RCC 7860 (cell line): ENCODE measurements at regions not wholly inside any gene's neighbourhood (a gene's known extent, or its start where the extent isn't known, plus 50 kb on each side); places are given as distances from the start of the nearest gene placed in this dataset.

ENCODE experiments used
- DNase-seq: peaks from one replicate; pipeline ENCODE4 v3.0.0-alpha.2; 2015; ENCODE audit warnings: low spot score
- FAIRE-seq: peaks from 2 replicates; lab custom pipeline; 2012; peaks lifted over from hg19 to GRCh38; lab: Jason Lieb, UNC

DNA sequence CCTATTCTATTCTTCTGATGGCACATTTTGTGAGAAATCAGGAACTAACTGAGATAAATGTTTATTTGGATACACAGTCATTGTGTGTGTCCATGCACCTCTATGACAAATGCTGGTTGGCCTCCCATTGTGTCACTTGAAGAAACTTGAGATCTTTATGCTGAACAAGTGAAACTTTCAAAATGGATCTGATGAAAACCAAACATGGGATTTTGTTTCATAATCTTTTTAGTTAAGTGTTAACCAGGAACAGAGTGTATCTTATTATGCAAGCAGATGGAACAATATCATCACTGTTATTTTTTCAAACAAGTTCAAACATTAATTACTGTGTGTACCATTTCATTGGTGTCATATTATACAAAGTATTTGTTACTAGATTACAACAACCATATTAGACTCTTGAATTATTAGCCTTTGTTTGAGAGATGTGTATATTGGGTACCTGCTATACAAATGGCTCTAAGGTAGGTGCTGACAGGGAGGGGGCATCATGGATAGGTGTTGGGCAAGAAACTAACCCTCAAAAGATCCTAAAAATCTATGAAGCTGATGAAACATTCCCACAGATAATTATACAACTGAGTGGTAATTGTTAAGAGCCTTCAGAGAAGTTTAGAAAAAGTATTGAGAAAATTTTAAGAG is 159.8 kb downstream of the PALM2AKAP2 start:
- FAIRE-seq, result no peak
- DNase-seq, result no peak

GRCh38 chr9:109940561-109940960 is 160.6 kb downstream of the PALM2AKAP2 start:
- DNase-seq (no peak), FAIRE-seq (no peak)

DNA sequence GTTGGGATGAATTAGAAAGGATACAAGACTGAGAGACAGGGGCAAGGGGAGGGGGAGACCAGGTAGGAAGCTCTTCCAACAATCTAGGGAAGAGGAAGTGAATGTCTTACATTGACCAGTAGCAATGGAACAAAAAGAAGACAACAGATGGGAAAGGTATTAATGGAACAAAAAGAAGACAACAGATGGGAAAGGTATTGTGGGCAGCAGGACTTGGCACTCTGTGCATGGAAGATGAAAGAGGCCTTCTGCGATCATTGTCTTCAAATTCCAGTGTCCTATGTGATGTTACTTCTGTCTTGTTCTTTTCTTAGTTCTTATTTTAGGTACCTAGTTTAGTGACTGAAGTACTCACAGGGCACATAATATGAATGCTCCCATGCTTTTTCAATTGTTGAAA is 161.8 kb downstream of the PALM2AKAP2 start:
- FAIRE-seq (no peak), DNase-seq (no peak)

DNA sequence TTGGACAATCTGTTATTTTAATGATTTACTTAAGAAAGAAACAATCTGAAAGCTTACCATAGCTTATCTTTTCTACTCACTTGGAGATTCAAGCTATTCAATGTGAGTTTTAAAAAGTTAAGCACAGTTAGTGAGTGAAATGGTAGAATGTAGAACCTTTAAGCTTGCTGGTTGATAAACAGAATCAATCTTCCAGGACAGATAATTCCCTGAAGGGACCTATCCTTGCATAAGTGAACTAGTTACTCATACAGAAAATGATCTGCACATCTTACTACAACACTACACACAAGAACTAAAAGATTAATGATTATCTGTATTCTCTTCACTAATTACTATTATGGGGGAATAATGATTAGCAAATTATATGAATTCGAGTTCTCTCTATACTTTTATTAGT is 165.6 kb downstream of the PALM2AKAP2 start:
- DNase-seq, result no peak
- FAIRE-seq, result no peak

DNA sequence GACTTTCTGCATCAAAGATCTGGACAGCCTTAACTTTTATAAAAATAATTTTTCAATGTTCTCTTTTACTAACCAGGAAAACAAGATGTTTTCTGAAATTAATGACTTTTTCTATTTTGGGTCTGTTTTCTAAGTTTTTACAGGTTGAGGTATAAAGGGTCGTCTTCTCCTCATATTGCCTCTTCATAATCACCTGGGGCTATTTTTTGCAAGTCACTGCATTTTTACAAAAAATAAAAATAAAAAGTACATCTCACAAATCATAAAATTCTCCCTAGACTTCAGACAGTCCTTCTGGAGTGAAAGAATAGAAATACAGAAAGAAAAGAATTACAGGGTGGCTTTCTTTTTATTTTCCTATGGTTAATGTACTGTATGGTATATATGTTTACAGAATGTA is 168.5 kb downstream of the PALM2AKAP2 start:
- FAIRE-seq, result no peak
- DNase-seq, result no peak

GRCh38 chr9:109950710-109951443 is 170.9 kb downstream of the PALM2AKAP2 start:
- DNase-seq (no peak), FAIRE-seq (no peak)

- no peak for FAIRE-seq
These were observed 173.3 kb downstream of the PALM2AKAP2 start for GRCh38 chr9:109953300-109953699.

DNA sequence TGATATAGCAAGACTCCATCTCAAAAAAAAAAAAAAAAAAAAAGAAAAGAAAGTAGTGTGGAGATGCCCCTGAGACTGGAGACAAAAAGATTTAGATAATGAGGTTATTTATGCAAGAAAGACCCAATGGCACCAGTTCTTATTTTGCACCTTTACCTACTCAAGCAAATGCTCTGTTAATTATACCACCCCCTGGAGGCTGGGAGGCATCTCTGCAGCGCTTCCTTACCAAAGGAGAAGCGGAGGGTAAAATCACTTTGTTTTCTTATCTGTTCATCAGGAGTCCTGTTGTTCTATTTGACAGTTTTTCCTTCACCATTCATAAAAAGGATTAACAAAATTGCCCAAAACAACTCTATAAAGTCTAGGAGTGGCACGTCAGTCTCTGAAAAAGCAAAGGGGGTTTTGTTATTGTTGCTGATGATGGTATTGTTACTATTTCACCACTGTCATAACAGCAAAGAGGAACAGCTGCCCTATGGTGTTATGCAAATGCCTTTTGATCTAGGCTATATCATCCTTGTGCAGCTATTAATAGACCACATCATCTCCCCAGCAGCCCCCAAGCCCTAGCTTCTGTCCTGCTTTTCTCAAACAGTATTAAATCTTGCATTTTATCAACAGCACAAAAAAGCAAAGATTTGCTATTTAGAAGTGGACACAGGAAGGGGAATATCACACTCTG is 174.0 kb downstream of the PALM2AKAP2 start:
- FAIRE-seq (no peak), DNase-seq (no peak)

More at GRCh38 chr9:109953300-109953699, 173.3 kb downstream of the PALM2AKAP2 start:
- DNase-seq, result no peak

- no peak for DNase-seq
- no peak for FAIRE-seq
These were observed 176.9 kb downstream of the PALM2AKAP2 start for GRCh38 chr9:109956717-109957440.

- no peak for FAIRE-seq
- DNase-seq, result no peak
These were observed 179.7 kb downstream of the PALM2AKAP2 start for GRCh38 chr9:109959679-109960078.

- DNase-seq, result no peak
- no peak for FAIRE-seq
These were observed 181.6 kb downstream of the PALM2AKAP2 start for GRCh38 chr9:109961626-109962025.

DNA sequence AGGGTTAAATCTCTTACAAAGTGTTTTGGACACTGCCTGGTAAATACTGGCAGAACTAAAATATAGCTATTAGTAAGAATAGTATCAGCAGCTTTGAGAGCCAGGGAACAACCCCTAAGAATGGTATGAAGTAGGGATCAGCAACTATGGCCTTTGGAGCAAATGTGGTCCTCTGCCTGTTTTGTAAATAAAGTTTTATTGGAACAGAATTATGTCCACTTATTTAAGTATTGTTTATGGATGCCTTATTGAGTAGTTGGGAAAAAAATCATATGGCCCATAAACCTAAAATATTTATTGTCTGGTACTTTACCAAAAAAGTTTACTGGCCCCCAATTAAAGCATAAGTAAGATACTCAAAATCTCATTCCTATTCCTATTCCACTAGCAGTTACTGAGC is 182.2 kb downstream of the PALM2AKAP2 start:
- DNase-seq, result no peak
- FAIRE-seq, result no peak

- DNase-seq, result no peak
- FAIRE-seq, result no peak
These were observed 183.1 kb downstream of the PALM2AKAP2 start for GRCh38 chr9:109963079-109963478.

DNA sequence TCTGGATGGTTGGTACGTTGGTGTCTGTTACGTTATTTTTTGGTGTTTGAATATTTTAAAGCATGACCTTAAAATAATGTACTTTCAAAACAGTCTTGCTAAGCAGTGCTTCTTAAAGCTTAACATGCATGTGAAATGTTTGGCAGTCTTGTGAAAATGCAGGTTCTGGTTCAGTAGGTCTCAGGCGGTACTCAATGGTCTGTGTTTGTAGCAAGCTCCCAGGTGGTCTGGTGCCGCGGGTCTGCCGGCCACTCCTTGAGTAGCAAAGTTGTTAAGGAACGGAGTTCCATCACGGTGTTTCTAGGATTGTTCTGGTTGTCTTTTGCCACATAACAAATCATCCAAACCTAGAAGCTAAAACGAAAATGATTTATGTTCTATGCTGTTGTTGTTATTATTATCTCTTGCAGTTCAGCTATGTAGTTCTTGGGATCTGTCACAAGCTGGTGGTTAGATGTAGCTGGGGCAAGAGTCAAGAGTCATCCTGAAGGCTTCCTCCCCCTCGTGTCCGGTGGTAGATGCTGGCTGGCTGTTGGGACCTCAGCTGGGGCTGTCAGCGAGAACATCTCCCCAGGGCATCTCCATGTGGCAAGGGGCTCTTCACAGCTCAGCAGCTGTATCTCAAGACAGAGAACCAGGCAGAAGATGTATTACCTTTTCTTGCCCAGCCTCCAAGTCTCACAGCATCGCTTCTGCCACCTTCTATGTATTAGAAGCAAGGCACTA is 186.8 kb downstream of the PALM2AKAP2 start:
- no peak for DNase-seq
- FAIRE-seq, result no peak

DNA sequence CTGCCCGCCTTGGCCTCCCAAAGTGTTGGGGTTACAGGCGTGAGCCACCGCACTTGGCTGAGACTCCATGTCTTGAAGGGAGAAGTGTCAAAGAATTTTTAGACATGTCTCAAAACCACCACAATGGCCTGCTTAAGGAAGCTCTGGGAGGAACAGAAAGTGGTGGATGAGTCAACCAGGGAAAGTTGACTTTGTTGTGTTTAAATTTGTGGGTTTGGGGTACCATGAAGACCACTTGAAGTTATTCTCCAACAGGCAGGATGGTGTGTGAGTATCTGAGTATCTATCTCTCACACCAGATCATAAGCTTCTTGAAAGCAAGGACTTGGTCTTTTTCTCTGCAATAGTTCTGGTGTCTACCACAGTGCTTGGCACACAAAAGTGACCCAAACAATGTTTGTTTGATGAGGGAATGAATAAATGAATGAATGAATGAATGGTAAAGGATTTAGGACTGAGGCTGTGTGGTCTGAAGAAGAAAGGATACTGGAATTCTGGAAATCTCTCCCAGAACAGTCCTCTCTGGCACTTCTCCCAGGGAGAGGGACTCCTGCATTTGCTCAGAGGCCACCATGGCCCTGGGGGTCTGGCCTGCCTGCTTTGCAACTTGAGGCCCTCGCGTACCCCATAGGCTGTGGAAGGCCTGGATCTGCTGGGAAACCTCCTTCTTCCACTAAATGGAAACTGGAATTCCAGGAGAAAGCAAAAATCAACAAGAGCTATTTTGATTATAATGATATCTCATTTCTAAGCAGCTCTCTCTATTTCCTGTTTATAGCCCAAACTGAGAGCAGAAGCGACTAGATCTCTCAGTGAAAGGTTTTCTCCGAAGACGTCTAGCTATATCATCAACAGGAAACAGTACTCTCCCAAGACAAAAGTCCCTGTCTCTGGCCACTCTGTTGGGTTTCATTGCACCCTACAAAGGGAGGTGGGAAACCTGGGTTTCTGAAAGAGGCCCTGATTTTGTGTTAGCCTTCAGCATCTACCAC is 187.9 kb downstream of the PALM2AKAP2 start:
- DNase-seq, result no peak
- no peak for FAIRE-seq

DNA sequence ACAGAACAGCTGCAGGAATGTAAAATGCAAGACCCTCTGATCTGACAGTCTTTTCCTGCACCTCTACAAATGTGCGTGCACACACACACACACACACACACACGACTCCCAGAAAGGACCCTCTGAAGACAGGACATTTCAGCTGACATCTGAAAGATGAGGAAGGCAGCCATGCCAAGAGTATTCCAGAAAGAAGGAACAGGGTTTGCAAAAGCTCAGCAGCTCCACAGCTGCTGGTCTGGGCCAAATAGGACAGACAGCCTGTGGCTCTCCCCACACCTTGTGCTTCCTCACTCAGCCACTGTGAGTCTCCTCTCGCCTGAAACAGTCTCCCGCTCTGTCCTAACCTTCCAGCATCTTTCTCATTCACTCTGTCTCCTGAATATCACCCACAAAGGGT is 189.0 kb downstream of the PALM2AKAP2 start:
- FAIRE-seq, result no peak
- no peak for DNase-seq

DNA sequence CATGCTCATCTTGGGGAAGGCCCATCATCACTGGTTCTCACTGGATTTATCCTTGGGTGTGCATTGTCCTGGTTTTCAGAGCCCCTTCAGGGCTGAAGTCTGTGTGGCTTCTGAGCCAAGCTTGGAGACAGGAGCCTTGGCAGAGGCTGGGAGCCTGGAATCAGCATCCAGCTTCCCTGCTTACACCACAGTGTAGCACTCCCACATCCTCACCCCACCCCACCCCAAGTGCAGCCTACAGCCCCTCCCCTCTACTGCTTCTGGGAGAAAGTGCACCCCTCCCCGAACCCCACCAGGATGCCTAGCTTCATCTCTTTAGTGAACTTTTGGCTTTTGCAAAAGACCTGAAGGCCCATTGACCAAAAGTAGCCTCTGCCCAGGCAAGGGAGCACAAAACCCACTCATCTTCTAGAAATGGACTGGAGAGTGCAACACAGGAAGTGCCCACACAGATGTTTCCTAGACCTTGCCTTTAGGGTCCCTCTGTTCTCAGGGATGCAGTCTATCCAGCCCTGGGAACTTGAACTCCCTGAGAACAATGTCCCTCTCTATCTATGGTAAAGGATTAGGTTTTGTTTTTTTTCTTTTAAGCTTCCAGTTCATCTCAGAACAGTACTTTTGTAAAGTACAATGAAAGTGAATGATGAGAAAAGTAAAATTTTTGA is 189.7 kb downstream of the PALM2AKAP2 start:
- DNase-seq (no peak), FAIRE-seq (no peak)

GRCh38 chr9:109971226-109971625 is 191.2 kb downstream of the PALM2AKAP2 start:
- FAIRE-seq (no peak), DNase-seq (no peak)
